Spleen (tissue), 7 donors: ENCODE measurements at regions not wholly inside any gene's neighbourhood (a gene's known extent, or its start where the extent isn't known, plus 50 kb on each side); places are given as distances from the start of the nearest gene placed in this dataset.

ENCODE experiments used
- POLR2A ChIP-seq, 3 donors: fragments of 450-650 bp; IDR thresholded peaks; one replicate each; pipeline ENCODE4 v1.5.1; 2017; ENCODE audit warnings: antibody characterized with exemption in 3 of 3, mild to moderate bottlenecking in 1 of 3
- TF ChIP-seq, protein P1 (sequence below), 11 experiments: fragments of 200-600 bp in 7 of 11; fragments of 450-650 bp in 4 of 11; sonication (generic) in 4 of 11; IDR thresholded peaks in 8 of 11; conservative IDR thresholded peaks in 3 of 11; 1 replicate in 7 of 11; 2 replicates in 4 of 11; pipeline versions ENCODE4 v1.4.0 to v1.8.0; 2016 to 2021; ENCODE audit warnings: antibody characterized with exemption in 11 of 11, inconsistent platforms in 4 of 11, mild to moderate bottlenecking in 1 of 11
- donor health status: DM: no; HTN: no; CAD: no; lungs with moderate emphysema.
- donor health status: DM: no; HTN: no; CAD: no.
- donor health status: DM: no; HTN: no; CAD: no.

DNA sequence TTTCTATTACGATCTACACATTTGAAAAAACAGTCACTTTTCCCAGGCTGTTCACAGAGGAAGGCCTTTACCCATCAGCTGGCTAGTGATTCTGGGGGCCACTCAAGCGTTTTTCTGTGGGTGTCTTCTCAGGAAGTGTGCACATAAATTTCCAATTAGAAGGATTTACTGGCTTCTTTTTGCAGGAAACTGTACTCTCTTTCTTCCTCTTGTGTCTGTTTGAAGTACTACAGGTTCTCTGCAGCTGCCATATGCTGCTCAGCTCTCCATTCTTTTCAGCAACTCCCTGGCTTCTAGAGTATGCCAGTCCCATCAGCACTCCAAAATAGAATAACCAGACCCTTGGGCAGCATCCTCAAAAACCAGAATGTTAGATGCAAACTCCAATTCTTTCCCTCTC lies 110.4 kb upstream of the NAV3 start:
- TF ChIP-seq POLR2A (IDR thresholded peaks at IDR 0.05): no peak
- TF ChIP-seq, protein P1, sequence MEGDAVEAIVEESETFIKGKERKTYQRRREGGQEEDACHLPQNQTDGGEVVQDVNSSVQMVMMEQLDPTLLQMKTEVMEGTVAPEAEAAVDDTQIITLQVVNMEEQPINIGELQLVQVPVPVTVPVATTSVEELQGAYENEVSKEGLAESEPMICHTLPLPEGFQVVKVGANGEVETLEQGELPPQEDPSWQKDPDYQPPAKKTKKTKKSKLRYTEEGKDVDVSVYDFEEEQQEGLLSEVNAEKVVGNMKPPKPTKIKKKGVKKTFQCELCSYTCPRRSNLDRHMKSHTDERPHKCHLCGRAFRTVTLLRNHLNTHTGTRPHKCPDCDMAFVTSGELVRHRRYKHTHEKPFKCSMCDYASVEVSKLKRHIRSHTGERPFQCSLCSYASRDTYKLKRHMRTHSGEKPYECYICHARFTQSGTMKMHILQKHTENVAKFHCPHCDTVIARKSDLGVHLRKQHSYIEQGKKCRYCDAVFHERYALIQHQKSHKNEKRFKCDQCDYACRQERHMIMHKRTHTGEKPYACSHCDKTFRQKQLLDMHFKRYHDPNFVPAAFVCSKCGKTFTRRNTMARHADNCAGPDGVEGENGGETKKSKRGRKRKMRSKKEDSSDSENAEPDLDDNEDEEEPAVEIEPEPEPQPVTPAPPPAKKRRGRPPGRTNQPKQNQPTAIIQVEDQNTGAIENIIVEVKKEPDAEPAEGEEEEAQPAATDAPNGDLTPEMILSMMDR (IDR thresholded peaks at IDR 0.05 in 8 of 11, conservative IDR thresholded peaks at IDR 0.05 in 3 of 11): no peak
